ENCODE measurements at regions not wholly inside any gene's neighbourhood (a gene's known extent, or its start where the extent isn't known, plus 50 kb on each side); places are given as distances from the start of the nearest gene placed in this dataset.

- no peaks in the 10 kb centered on the region for H3K36me3 ChIP-seq (ENCODE audit: insufficient read depth)
- H3K79me2 ChIP-seq (replicated peaks; ENCODE audit: insufficient read depth), result no peaks in the 10 kb centered on the region
- H3K4me1 Mint-ChIP-seq, result peaks cover 23% of the 10 kb centered on the region
- no peak for ATAC-seq
- H3K4me3 ChIP-seq, result no peak overlapping the region
- H3F3A ChIP-seq (replicated peaks; ENCODE audit: low read depth), result no peaks in the 10 kb centered on the region
- H3K27ac Mint-ChIP-seq, result peak overlapping the region; percentile 24; the same call in 1 of the 2 replicates
- TF ChIP-seq EZH2phosphoT487 (IDR thresholded peaks at IDR 0.05; ENCODE audit: unreplicated experiment) (no peak), JUNB (IDR thresholded peaks at IDR 0.05; ENCODE audit: unreplicated experiment) (no peak), ZNF462 (CRISPR knock-in tag; IDR thresholded peaks at IDR 0.05) (no peak), ZNF331 (CRISPR knock-in tag; IDR thresholded peaks at IDR 0.05; ENCODE audit: low read depth) (no peak), ZNF114 (CRISPR knock-in tag; IDR thresholded peaks at IDR 0.05) (no peak), ETS1 (IDR thresholded peaks at IDR 0.05) (no peak), POLR2AphosphoS5 (IDR thresholded peaks at IDR 0.05; ENCODE audit: low read depth) (no peak), CREB1 (CRISPR knock-in tag; IDR thresholded peaks at IDR 0.05; ENCODE audit: low read depth) (no peak), STAT1 (IDR thresholded peaks at IDR 0.05; ENCODE audit: unreplicated experiment) (no peak), NANOG (IDR thresholded peaks at IDR 0.05; ENCODE audit: borderline replicate concordance) (no peak), EZH2 (IDR thresholded peaks at IDR 0.05; ENCODE audit: low read depth, unreplicated experiment) (no peak), REST (IDR thresholded peaks at IDR 0.05; ENCODE audit: unreplicated experiment) (no peak), CTCF (conservative IDR thresholded peaks at IDR 0.05; ENCODE audit: low read depth in 2 of 2) (no peak)
- H4K20me1 ChIP-seq (replicated peaks; ENCODE audit: insufficient read depth), result no peaks in the 10 kb centered on the region
- H3K4me3 Mint-ChIP-seq, result no peak overlapping the region
- H3K9me2 ChIP-seq (ENCODE audit: insufficient read depth), result peaks cover 4% of the 10 kb centered on the region; the same call in 1 of the 2 replicates
- peaks cover 18% of the 10 kb centered on the region for H3K4me1 ChIP-seq (ENCODE audit: insufficient read depth)
- peak overlapping the region; percentile 42; the same call in 1 of the 2 replicates for H3K4me2 ChIP-seq
- DNase-seq (ENCODE audit: low spot score), result no peak
- no peaks in the 10 kb centered on the region for H3K27me3 Mint-ChIP-seq (ENCODE audit: insufficient read depth, low read depth, poor library complexity)
- no peak overlapping the region for H2AFZ ChIP-seq
- H3K27me3 ChIP-seq (ENCODE audit: insufficient read depth), result no peaks in the 10 kb centered on the region
- H3K9me3 Mint-ChIP-seq, result no peaks in the 10 kb centered on the region
- H3K36me3 Mint-ChIP-seq (ENCODE audit: low read depth), result no peaks in the 10 kb centered on the region
- H3K27ac ChIP-seq (ENCODE audit: low read depth), result no peak overlapping the region
Measured at GRCh38 chr13:78383071-78383484, 220.3 kb downstream of the POU4F1 start.

Measured in GM23338 (cell line).